AML-193 (cell line): ENCODE measurements at regions not wholly inside any gene's neighbourhood (a gene's known extent, or its start where the extent isn't known, plus 50 kb on each side); places are given as distances from the start of the nearest gene placed in this dataset.

Source experiments
- DNase-seq, 2 experiments: peaks; one replicate each; lab custom pipeline; 2025; lab: John Stamatoyannopoulos, UW

DNA sequence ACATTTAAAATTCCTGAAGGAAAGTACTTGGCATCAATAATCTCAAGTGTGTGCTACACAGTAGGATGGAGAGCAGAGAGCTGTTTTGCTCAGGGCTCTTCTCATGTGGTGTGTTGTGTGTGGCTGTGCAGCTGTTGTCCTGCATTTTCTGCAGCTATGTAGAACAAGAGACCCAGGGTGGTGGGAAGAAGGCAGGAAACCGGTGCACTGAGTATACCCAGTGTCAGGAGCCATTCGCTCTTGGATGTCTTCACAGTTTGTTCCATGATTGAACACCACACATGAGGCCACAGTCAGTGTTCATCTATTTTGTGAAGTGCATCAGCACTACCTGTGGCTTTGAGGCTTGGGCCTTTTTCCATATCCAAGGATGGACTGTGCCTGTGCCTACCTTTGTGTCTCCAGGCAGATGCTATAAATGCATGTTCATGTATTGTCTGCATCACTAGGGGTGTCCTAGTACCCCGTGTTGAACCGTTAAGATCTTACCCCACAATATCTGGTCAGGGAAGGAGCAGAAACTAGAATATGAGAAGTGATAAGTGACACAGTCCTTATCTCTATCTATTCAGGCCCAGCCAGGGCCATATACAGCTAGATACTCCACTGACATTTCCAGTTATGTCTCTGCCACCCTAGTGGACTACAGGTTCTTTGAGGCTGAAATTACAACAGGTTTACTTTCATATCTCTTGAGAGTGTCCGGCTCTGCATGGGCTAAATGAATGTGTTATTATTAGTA, 194.3 kb downstream of the NR2F2 start:
- no peak for DNase-seq

DNA sequence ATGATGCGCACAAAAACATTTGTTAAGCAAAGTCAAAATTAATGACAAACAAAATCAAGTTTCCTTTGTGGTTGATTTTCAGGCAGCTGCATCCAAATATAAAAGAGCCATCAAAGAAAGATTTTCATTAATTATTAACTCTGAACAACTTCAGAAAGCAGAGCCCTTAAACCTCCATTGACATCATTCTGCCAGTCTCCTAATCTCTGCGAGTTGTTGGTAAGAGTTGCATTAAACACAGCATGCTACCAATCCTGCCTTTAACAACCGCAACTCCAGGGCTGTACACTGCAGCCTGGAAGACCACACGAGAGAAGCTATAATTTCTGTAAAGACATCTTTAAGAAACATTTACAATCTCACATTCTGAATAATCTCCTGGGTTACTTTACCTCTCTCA, 204.6 kb downstream of the NR2F2 start:
- DNase-seq: no peak

GRCh38 chr15:96538491-96538890, 208.0 kb downstream of the NR2F2 start:
- DNase-seq: no peak

DNA sequence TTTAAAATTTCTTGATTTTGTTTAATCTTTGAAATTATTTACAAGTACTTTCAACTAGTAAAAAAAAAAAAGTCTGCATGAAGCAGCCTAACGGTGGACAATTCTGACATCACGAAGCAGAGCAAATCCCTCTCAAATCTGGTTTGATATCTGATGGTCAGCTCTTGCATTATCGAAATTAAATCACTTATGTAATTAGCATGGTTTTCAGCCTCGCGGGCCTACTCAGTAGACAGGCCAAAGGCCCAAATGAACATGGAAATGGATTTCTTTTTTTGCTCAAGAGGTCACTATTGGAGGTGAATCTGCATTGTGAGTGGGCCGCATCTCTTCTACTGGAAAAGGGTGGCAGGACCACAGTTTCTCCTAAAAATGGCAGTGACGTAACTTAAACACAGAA, 209.8 kb downstream of the NR2F2 start:
- no peak for DNase-seq

DNA sequence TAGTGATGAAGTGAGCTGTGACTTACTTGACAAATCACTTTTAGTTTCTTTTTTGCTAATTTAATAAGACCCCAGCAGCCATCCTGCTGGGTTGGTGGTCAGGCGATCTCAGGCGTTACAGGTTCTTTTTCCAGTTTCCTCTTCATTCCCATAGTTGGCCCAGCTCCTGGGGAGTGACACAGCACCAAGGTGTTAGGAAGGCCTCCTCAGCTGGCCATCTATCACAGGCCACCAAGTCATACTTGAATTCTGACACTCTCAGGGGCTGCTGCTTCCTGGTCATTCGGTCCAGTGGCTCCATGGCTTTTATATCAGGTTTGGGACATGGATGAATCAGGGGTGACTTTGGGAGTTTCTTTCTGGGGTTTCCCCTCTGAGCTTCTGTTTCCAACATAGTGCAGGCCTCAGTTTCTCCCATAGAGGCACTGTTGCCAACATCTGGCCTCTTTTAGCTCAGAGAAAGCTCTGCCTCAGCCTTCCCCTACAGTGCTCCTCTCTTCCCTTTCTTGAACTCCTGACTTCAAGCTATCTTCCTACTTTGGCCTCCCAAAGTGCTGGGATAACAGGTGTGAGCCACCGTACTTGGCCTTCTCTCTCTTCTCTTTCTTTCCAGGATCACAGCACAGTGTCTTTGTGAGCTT, 211.8 kb downstream of the NR2F2 start:
- DNase-seq: no peak

GRCh38 chr15:96544162-96544756, 213.8 kb downstream of the NR2F2 start:
- no peak for DNase-seq

DNA sequence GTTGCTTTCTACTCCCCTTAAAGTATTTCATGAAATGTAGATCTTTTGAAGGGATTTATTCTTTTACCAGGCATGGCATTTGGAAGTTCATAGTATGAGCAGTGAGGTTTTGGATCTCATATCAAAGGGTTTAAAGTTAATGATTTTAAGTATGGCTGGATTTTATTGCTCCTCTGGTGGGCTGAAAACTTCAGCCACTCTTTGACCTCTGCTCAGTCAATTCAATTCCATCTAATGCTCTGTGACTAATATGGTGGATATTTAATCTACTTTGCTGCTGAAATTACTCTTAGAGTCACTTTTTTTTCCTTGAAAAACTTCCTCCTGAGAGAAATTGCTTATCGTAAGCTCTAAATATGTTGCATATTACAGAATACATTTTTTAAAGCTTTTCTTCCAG, 218.6 kb downstream of the NR2F2 start:
- DNase-seq: no peak

- no peak for DNase-seq
Observed at GRCh38 chr15:96551196-96551595, 220.7 kb downstream of the NR2F2 start.

DNA sequence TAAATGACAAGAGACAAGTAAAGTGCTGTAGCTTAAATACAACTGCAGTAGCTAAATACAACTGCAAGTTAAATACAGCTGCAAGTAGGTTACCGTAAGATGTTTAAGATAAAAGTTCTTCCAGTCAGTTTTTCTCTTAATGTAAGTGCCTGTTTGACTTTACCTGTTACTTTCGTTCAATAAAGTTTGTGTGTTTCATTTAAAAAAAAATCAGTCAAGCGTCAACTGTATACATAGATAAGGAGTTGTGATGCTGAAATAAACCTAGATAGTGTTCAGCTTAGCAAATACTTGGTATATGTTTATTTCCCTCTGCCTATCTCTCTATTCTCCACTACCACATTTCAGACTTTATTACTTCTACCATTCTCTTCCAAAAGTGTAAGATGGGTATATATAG, 221.2 kb downstream of the NR2F2 start:
- no peak for DNase-seq

DNA sequence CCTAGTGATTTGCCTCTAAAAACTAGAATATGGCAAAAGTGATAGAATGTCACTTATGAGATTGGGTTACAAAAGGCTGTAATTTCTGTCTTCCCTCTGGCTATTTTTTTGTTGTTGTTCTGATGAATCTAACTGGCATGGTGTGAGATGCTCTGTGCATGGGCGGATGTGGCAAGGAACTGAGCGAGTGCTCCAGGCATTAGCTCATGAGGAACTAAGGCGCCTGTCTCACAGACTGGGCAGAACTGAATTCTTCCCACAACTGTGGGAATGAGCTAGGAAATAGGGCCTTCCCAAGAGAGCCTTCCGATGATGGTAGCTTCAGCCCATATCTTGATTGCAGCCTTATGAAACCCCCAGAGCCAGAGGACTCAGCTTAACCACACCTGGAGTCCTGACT, 222.5 kb downstream of the NR2F2 start:
- DNase-seq: no peak

DNA sequence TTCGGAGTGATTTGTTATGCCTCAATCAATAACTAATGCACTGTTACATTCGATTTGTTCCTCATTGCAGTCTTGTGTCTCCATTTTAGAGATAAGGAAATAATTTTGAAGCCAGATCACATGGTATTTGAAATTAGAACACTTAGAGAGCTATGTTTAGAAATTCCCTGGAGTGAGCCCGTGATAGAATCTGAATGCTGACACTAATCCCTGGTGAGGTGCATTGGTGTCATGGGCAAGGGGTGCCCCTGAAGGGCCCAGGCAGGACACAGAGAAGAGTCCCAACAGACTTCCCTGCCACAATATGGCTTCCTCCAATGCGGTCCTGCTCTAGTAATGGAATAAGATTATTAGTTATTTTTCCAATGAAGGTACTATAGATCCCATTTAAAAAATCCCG, 223.0 kb downstream of the NR2F2 start:
- no peak for DNase-seq

DNA sequence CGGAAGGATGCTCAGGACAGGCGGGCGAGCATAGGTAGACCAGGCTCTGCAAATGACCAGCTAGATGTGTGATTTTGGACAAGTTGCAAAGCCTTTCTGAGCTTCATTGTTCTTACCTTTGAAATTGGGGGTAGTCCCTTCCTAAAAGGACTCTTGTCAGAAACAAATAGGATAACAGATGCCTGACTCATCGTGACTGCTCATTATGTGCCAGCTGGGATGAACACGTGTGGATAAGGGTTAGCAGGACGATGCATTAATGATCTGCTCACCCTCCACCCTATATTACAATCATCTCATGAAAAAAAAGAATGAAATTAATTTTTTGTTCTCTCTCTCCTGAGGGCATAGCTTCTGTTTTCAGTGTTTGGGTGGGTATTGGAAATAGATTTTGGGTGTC, 223.4 kb downstream of the NR2F2 start:
- DNase-seq: no peak

GRCh38 chr15:96554541-96554940, 224.0 kb downstream of the NR2F2 start:
- DNase-seq: no peak

DNA sequence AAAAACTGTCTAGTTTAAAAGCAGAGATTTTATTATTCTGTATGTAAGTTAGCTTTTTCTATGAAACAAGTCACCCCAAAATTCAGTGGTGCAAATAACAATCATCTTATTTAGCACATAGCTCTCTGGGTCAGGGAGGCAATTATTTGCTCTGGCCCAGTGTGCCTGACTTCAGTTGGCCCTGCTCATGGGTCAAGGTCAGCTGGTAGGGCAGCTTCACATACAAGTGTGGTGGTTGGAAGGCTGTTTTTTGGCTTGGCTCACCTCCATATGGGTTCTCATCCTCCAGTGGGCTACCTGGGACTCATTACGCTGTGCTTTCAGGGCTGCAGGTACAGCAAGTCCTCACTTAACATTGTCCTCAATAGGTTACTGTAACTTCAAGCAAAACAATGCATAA, 228.6 kb downstream of the NR2F2 start:
- DNase-seq: no peak

GRCh38 chr15:96559631-96560030, 229.1 kb downstream of the NR2F2 start:
- DNase-seq: no peak

DNA sequence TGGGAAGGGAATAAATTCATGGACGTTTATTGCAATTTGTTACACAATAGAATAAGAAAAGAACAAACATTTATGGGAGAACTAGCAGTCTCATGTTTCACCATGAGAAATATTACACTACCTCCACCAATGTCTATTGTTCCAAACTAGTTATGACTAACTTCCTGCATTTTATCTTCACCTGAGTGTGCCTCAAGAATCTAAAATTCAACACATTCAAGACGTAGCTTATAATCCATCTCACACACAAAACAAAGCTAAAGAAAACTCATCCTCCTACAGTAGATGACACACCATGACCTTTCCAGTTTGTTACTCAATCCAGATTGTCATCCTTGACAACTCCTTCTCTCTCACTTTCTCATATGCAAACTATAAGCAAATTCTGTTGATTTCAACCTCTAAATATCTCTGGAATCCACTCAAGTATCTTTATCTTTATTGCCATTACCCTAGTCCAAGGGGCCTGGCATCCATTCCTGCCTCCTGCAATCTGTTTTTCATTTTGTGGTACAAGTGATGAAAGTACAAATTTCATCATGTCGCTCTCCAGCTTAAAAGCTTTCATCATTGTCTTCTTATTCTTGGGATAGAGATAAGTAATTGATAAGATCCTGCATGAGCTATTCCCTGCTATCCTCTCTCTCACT, 229.9 kb downstream of the NR2F2 start:
- DNase-seq: no peak

GRCh38 chr15:96561593-96561992, 231.1 kb downstream of the NR2F2 start:
- DNase-seq: no peak

GRCh38 chr15:96564546-96564945, 234.0 kb downstream of the NR2F2 start:
- no peak for DNase-seq

DNA sequence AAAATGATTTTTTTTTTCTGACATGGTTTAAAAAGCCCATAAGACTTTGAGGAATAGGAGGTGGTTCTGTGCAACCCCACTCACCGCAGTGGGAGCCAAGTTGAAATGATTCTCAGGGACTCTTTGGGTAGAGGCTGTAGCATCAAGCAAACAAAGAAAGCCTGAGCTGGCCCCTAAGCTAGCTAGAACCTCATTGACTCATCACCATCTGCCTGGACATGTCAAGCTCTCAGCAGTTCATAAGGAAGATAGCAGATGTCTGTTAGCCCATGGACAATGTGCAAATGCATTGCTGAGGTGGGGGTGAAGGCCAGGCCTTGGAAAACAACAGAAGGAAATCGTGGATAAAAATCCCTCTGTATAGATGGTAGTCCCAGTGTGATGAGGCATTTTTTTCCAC, 234.8 kb downstream of the NR2F2 start:
- no peak for DNase-seq

DNA sequence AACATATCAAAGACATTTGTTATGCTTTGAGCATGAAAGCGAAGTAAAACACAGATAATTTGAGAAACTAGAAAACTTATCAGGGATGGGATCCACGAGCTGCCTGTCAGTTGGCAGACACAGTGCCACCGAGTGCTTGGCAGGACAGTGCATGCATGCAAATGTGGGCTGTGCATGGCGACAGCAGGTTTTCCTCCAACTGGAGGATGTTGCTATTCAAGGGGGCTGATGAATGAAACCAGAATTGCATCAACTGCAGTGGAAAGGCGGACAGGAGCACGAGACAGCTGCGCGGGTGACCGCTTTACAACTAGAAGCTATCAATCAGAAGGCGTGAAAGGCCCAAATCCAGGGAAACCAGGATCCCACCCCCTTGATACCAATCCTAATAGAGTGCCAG, 244.3 kb downstream of the NR2F2 start:
- no peak for DNase-seq

DNA sequence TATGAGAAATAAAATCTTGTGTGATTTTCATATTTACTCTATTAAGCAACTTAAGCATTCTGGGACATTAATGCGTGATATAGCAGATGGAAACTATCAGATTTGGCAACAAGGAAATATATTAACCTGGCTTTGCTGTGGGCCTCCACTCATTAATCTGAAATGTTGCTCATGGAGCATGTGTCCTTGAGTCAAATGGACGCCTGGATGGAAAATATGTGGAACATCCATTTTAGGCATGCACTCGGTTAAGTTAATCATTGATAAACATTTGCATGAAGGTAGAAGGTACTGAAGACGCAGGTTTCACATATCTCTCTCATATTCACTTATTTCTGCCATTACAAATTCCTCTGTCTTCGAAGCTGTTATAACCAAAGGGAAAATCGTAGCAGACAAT, 246.1 kb downstream of the NR2F2 start:
- no peak for DNase-seq

DNA sequence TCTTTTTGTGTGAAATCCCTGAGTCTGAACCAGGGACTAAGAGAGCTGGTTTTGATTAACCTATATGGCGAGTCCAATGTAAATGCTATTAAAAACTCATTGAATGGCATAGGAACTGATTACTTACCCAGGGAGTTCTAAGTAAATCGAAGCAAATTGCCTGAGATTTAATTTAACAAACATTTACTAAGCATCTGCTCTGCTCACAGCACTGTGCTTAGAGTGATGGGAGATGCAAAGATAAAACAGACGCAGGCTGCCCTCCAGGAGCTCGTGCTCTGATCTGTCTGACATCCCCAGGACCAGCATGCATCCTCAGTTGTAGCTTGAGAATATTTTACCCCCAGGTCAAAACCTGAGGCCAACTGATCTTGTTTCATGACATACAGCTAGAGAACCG, 247.9 kb downstream of the NR2F2 start:
- no peak for DNase-seq

- no peak for DNase-seq
Observed at GRCh38 chr15:96581371-96581770, 250.9 kb downstream of the NR2F2 start.
